ENCODE measurements at regions not wholly inside any gene's neighbourhood (a gene's known extent, or its start where the extent isn't known, plus 50 kb on each side); places are given as distances from the start of the nearest gene placed in this dataset.

DNA sequence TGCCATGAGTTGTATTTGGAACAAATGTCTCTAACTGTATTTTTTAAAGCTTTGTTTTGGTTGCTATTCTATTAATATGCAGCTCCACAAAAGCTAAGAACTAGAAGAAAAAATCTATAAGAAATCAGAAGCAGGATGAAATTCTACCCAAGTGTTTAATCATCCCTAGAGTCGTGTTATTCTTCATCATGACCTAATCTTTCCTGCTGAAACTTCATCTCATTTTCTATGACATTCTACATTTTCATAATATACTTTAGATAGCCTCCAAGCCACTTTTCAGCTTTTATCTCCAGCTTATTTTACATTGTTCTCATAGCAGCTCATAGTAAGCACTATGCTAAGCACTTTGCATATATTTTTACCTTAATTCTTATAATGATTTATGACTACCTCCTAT lies 302.8 kb downstream of the FOXO1 start:
- Histone ChIP-seq H3K36me3 (ENCODE audit: control insufficient read depth in 2 of 3, insufficient read depth in 3 of 3, low read length in 3 of 3) (no peaks in the 10 kb centered on the region), H3K9ac (ENCODE audit: low read length in 3 of 3) (no peak overlapping the region), H3K27me3 (ENCODE audit: control insufficient read depth, insufficient read depth, low read length) (no peaks in the 10 kb centered on the region), H3K27ac (ENCODE audit: low read depth in 2 of 2, low read length in 2 of 2) (no peak overlapping the region), H3K9me3 (ENCODE audit: control insufficient read depth in 2 of 3, insufficient read depth in 1 of 3, low read length in 3 of 3) (no peaks in the 10 kb centered on the region), H3K4me1 (ENCODE audit: control insufficient read depth in 2 of 3, insufficient read depth in 2 of 3, low read depth in 1 of 3, low read length in 3 of 3) (no peaks in the 10 kb centered on the region), H3K4me3 (ENCODE audit: low read length in 3 of 3) (no peak overlapping the region)
- intact Hi-C loops (cut with DNase I) = no loop called here
- DNase-seq = no peak
- no peak for FAIRE-seq
- TF ChIP-seq, protein P1, sequence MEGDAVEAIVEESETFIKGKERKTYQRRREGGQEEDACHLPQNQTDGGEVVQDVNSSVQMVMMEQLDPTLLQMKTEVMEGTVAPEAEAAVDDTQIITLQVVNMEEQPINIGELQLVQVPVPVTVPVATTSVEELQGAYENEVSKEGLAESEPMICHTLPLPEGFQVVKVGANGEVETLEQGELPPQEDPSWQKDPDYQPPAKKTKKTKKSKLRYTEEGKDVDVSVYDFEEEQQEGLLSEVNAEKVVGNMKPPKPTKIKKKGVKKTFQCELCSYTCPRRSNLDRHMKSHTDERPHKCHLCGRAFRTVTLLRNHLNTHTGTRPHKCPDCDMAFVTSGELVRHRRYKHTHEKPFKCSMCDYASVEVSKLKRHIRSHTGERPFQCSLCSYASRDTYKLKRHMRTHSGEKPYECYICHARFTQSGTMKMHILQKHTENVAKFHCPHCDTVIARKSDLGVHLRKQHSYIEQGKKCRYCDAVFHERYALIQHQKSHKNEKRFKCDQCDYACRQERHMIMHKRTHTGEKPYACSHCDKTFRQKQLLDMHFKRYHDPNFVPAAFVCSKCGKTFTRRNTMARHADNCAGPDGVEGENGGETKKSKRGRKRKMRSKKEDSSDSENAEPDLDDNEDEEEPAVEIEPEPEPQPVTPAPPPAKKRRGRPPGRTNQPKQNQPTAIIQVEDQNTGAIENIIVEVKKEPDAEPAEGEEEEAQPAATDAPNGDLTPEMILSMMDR (IDR thresholded peaks at IDR 0.05; ENCODE audit: borderline replicate concordance, extremely low read depth, insufficient read depth) = no peak

DNA sequence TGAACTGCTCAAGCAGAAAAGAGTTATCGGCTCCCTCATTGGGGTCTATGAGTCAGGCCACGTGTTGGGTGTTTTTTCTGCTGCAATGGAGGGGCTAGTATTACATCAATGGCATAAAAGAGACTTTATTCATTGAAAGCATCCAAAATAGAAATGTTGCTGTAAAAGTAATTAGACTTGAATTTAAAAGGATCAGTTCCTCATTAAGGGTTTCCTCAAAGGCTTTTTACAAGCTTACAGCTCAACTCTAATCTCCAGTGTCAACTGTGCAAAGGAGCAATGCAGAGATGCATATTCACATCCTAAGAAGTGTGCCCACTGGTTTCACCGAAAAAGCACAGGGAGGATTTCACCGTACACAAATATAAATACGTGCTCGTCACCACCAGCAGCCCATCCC lies 300.3 kb downstream of the FOXO1 start:
- TF ChIP-seq, protein P1 (IDR thresholded peaks at IDR 0.05; ENCODE audit: borderline replicate concordance, extremely low read depth, insufficient read depth) = no peak
- peak in 1 of 5 donors; percentile 28 for DNase-seq
- no peaks in the 10 kb centered on the region for H3K9me3 ChIP-seq (ENCODE audit: control insufficient read depth in 2 of 3, insufficient read depth in 1 of 3, low read length in 3 of 3)
- no peaks in the 10 kb centered on the region for H3K36me3 ChIP-seq (ENCODE audit: control insufficient read depth in 2 of 3, insufficient read depth in 3 of 3, low read length in 3 of 3)
- H3K9ac ChIP-seq (ENCODE audit: low read length in 3 of 3) = no peak overlapping the region
- H3K4me3 ChIP-seq (ENCODE audit: low read length in 3 of 3) = no peak overlapping the region
- no peak overlapping the region for H3K27ac ChIP-seq (ENCODE audit: low read depth in 2 of 2, low read length in 2 of 2)
- intact Hi-C loops (cut with DNase I) = no loop called here
- no peaks in the 10 kb centered on the region for H3K27me3 ChIP-seq (ENCODE audit: control insufficient read depth, insufficient read depth, low read length)
- FAIRE-seq = no peak
- no peaks in the 10 kb centered on the region for H3K4me1 ChIP-seq (ENCODE audit: control insufficient read depth in 2 of 3, insufficient read depth in 2 of 3, low read depth in 1 of 3, low read length in 3 of 3)

GRCh38 chr13:40368127-40368891 lies 298.1 kb downstream of the FOXO1 start:
- Histone ChIP-seq H3K4me3 (ENCODE audit: low read length in 3 of 3) (no peak overlapping the region), H3K9me3 (ENCODE audit: control insufficient read depth in 2 of 3, insufficient read depth in 1 of 3, low read length in 3 of 3) (no peaks in the 10 kb centered on the region), H3K9ac (ENCODE audit: low read length in 3 of 3) (no peak overlapping the region), H3K27me3 (ENCODE audit: control insufficient read depth, insufficient read depth, low read length) (no peaks in the 10 kb centered on the region), H3K36me3 (ENCODE audit: control insufficient read depth in 2 of 3, insufficient read depth in 3 of 3, low read length in 3 of 3) (no peaks in the 10 kb centered on the region), H3K27ac (ENCODE audit: low read depth in 2 of 2, low read length in 2 of 2) (peak overlapping the region in 1 of 2 donors; percentile 16), H3K4me1 (ENCODE audit: control insufficient read depth in 2 of 3, insufficient read depth in 2 of 3, low read depth in 1 of 3, low read length in 3 of 3) (no peaks in the 10 kb centered on the region)
- FAIRE-seq = peak; percentile 49
- TF ChIP-seq, protein P1 (IDR thresholded peaks at IDR 0.05; ENCODE audit: borderline replicate concordance, extremely low read depth, insufficient read depth) = no peak
- intact Hi-C loops (cut with DNase I) = no loop called here
- no peak for DNase-seq
